ENCODE measurements at regions not wholly inside any gene's neighbourhood (a gene's known extent, or its start where the extent isn't known, plus 50 kb on each side); places are given as distances from the start of the nearest gene placed in this dataset.
A peak's percentile ranks its signal among the peaks of the same experiment; 100 is the strongest.

- Histone ChIP-seq H4K20me1 (ENCODE audit: insufficient read depth) (no peaks in the 10 kb centered on the region), H3K27me3 (ENCODE audit: insufficient read depth, low read length) (no peaks in the 10 kb centered on the region), H3K79me2 (ENCODE audit: insufficient read depth, low read length) (no peaks in the 10 kb centered on the region), H3K4me2 (ENCODE audit: low read length) (peak overlapping the region; percentile 17), H3K4me3 (replicated peaks in 1 of 2; ENCODE audit: low read depth in 1 of 2, low read length in 2 of 2) (no peak overlapping the region), H3K9me2 (ENCODE audit: insufficient read depth) (no peaks in the 10 kb centered on the region), H2AFZ (ENCODE audit: low read depth, low read length, poor library complexity, severe bottlenecking) (peak overlapping the region; percentile 72), H3K4me1 (ENCODE audit: control insufficient read depth in 1 of 2, insufficient read depth in 2 of 2, low read length in 2 of 2) (peaks cover 8 to 18% of the 10 kb centered on the region in 2 experiments; a peak in 3 of 4 replicates), H3K36me3 (ENCODE audit: control insufficient read depth in 1 of 2, insufficient read depth in 2 of 2, low read length in 2 of 2) (no peaks in the 10 kb centered on the region), H3K9me3 (ENCODE audit: control insufficient read depth in 1 of 2, insufficient read depth in 1 of 2, low read depth in 1 of 2, low read length in 2 of 2) (no peaks in the 10 kb centered on the region), H3K27ac (ENCODE audit: low read depth, low read length) (no peak overlapping the region), H3K9ac (ENCODE audit: low read length) (no peak overlapping the region)
- TF ChIP-seq, protein P1, sequence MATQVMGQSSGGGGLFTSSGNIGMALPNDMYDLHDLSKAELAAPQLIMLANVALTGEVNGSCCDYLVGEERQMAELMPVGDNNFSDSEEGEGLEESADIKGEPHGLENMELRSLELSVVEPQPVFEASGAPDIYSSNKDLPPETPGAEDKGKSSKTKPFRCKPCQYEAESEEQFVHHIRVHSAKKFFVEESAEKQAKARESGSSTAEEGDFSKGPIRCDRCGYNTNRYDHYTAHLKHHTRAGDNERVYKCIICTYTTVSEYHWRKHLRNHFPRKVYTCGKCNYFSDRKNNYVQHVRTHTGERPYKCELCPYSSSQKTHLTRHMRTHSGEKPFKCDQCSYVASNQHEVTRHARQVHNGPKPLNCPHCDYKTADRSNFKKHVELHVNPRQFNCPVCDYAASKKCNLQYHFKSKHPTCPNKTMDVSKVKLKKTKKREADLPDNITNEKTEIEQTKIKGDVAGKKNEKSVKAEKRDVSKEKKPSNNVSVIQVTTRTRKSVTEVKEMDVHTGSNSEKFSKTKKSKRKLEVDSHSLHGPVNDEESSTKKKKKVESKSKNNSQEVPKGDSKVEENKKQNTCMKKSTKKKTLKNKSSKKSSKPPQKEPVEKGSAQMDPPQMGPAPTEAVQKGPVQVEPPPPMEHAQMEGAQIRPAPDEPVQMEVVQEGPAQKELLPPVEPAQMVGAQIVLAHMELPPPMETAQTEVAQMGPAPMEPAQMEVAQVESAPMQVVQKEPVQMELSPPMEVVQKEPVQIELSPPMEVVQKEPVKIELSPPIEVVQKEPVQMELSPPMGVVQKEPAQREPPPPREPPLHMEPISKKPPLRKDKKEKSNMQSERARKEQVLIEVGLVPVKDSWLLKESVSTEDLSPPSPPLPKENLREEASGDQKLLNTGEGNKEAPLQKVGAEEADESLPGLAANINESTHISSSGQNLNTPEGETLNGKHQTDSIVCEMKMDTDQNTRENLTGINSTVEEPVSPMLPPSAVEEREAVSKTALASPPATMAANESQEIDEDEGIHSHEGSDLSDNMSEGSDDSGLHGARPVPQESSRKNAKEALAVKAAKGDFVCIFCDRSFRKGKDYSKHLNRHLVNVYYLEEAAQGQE (IDR thresholded peaks at IDR 0.05; ENCODE audit: low read depth): no peak
- TF ChIP-seq ZFX (IDR thresholded peaks at IDR 0.05) (no peak), CTCF (IDR thresholded peaks at IDR 0.05 in 2 of 3, conservative IDR thresholded peaks at IDR 0.05 in 1 of 3; ENCODE audit: borderline replicate concordance in 1 of 3, insufficient read depth in 1 of 3, low read depth in 2 of 3, low read length in 2 of 3) (no peak), MAX (IDR thresholded peaks at IDR 0.05) (no peak), ATF3 (IDR thresholded peaks at IDR 0.05) (no peak), CEBPB (IDR thresholded peaks at IDR 0.05; ENCODE audit: low read depth) (no peak), JUND (IDR thresholded peaks at IDR 0.05) (no peak), FOSL1 (IDR thresholded peaks at IDR 0.05; ENCODE audit: low read depth) (no peak), RAD21 (IDR thresholded peaks at IDR 0.05; ENCODE audit: low read depth) (no peak), TCF7L2 (IDR thresholded peaks at IDR 0.05; ENCODE audit: borderline replicate concordance, extremely low read depth, insufficient read depth, insufficient read length) (no peak), EZH2 (IDR thresholded peaks at IDR 0.05) (no peak), SIN3A (IDR thresholded peaks at IDR 0.05; ENCODE audit: low read depth) (no peak), ZBTB33 (IDR thresholded peaks at IDR 0.05; ENCODE audit: extremely low read depth, insufficient replicate concordance, low read length) (no peak), CBX3 (IDR thresholded peaks at IDR 0.05; ENCODE audit: low read depth) (no peak), ZNF274 (IDR thresholded peaks at IDR 0.05; ENCODE audit: low read depth, low read length) (no peak), EGR1 (IDR thresholded peaks at IDR 0.05; ENCODE audit: low read depth) (no peak), POLR2AphosphoS5 (IDR thresholded peaks at IDR 0.05; ENCODE audit: low read depth, low read length) (no peak), SRF (IDR thresholded peaks at IDR 0.05; ENCODE audit: low read depth) (no peak), ELF1 (IDR thresholded peaks at IDR 0.05; ENCODE audit: borderline replicate concordance, low read depth) (no peak), YY1 (IDR thresholded peaks at IDR 0.05; ENCODE audit: extremely low read depth, insufficient replicate concordance, low read depth, low read length) (no peak)
- no TSS peak for BruUV-seq (replicated peaks)
- DNase-seq (ENCODE audit: low read depth, low spot score) (no peak), ATAC-seq (peak; percentile 21; the same call in 1 of the 2 replicates)
- POLR2A ChIA-PET: interaction anchor here (1.4 kb wide), 1 partner anchor 194 kb away, joined by 3 read pairs; no protein-coding TSS in a partner anchor
- intact Hi-C loops (cut with micrococcal nuclease): loop anchor here (10.0 kb wide), 1 partner anchor 615 kb away; no protein-coding TSS in a partner anchor
- RAD21 ChIA-PET (ENCODE audit: low non-redundant PET in 1 of 2, low total read pairs in 2 of 2, uncharacterized antibody in 2 of 2, unreplicated experiment in 2 of 2): interaction anchor here in 1 of 2 experiments (1.8 kb wide), 1 partner anchor 194 kb away, joined by 4 read pairs; no protein-coding TSS in a partner anchor
- CTCF ChIA-PET: interaction anchor here (1.0 to 3.2 kb wide), 9 partner anchors 11 to 527 kb away, joined by 3 to 31 read pairs (median 4); no protein-coding TSS in a partner anchor
Observed at GRCh38 chr2:38509314-38509946, 93.3 kb downstream of the HNRNPLL start.
